ENCODE measurements at regions not wholly inside any gene's neighbourhood (a gene's known extent, or its start where the extent isn't known, plus 50 kb on each side); places are given as distances from the start of the nearest gene placed in this dataset.

- TF ChIP-seq, protein P1, sequence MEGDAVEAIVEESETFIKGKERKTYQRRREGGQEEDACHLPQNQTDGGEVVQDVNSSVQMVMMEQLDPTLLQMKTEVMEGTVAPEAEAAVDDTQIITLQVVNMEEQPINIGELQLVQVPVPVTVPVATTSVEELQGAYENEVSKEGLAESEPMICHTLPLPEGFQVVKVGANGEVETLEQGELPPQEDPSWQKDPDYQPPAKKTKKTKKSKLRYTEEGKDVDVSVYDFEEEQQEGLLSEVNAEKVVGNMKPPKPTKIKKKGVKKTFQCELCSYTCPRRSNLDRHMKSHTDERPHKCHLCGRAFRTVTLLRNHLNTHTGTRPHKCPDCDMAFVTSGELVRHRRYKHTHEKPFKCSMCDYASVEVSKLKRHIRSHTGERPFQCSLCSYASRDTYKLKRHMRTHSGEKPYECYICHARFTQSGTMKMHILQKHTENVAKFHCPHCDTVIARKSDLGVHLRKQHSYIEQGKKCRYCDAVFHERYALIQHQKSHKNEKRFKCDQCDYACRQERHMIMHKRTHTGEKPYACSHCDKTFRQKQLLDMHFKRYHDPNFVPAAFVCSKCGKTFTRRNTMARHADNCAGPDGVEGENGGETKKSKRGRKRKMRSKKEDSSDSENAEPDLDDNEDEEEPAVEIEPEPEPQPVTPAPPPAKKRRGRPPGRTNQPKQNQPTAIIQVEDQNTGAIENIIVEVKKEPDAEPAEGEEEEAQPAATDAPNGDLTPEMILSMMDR (conservative IDR thresholded peaks at IDR 0.05; ENCODE audit: low read depth, low read length): no peak
- H3K4me3 ChIP-seq (ENCODE audit: low read depth, low read length): no peak overlapping the region
- DNase-seq (ENCODE audit: low read depth): no peak
These were observed 60.1 kb upstream of the PRR23E start for GRCh38 chr3:127132876-127133275.

- no peak overlapping the region for H3K4me3 ChIP-seq (ENCODE audit: low read depth, low read length)
- DNase-seq (ENCODE audit: low read depth): no peak
- TF ChIP-seq, protein P1 (conservative IDR thresholded peaks at IDR 0.05; ENCODE audit: low read depth, low read length): no peak
These were observed 59.0 kb upstream of the PRR23E start for GRCh38 chr3:127133971-127134370.

DNA sequence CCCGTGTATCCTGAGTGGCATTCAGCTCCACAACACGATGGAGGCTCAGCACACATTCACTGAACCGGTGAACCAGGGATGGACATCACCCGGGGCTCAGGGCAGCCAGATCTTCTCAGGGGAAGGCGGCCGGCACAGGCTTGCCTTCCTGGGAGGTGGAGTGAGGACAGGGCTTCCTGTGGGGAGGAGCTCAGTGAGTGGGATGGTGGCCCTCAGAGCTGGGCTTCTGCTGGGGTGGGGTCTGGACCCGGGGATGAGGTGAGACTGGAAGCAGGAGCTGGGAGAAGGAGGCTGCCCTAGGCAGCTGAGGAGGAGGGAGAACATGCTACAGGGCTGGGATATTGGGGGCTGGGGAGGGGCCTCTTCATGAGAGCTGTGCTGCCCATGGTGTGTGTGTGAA, 58.5 kb upstream of the PRR23E start:
- TF ChIP-seq, protein P1 (conservative IDR thresholded peaks at IDR 0.05; ENCODE audit: low read depth, low read length): no peak
- no peak for DNase-seq (ENCODE audit: low read depth)
- no peak overlapping the region for H3K4me3 ChIP-seq (ENCODE audit: low read depth, low read length)

DNA sequence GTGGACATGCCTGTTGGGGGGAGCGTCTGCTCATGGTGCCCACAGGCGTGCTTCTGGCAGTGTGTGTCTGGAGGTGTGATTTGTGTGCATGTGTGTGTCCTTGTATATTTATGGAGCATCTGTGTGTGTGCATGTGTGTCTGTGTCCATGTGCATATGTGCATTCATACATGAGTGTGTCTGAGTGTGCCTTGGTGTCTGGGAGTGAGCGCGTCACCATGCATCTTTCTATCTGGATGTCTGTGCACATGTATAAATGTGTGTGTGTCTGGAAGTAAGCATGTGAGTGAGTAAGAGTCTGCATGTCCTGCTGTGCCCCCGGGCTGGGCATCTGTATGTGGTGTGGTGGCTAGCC, 58.1 kb upstream of the PRR23E start:
- TF ChIP-seq, protein P1 (conservative IDR thresholded peaks at IDR 0.05; ENCODE audit: low read depth, low read length): no peak
- no peak overlapping the region for H3K4me3 ChIP-seq (ENCODE audit: low read depth, low read length)
- no peak for DNase-seq (ENCODE audit: low read depth)

DNA sequence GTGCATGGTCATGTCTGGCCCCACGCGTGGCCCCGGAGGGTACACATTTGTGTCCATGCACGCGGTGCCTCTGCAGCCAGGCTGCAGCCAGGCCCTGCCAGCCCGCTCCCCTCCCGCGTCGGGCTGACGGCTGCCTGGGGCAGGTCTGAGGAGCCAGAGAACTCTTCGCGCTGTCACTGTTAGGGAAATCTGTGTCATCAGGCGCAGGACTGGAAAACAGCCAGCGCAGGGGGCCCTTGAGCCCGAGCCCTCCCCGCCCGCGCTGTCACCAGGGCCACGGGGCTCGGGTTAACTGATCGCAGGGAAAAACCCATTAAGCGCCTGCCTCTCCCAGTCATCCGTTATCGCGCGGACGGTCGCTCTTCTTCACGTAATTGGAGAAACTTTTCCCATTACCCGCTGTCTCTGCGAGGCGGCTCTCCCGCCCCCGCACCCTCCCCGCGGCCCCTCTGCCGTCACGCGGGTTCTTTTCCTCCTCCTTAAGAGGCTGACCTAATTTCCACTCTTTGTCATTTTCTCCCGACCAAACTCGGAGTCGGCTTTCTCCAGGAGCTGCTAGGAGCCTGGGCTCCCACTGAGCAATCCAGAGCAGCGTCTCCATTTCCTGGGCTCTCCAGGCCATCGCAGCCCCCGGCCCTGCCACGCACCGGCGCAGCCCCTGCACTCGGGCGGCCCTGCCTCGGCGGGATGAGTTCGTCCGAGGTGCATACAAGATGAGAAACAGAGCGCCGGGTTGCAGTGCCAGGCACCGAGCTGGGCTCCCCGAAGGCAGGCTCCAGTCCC, 57.5 kb upstream of the PRR23E start:
- no peak overlapping the region for H3K4me3 ChIP-seq (ENCODE audit: low read depth, low read length)
- no peak for DNase-seq (ENCODE audit: low read depth)
- TF ChIP-seq, protein P1 (conservative IDR thresholded peaks at IDR 0.05; ENCODE audit: low read depth, low read length): no peak

DNA sequence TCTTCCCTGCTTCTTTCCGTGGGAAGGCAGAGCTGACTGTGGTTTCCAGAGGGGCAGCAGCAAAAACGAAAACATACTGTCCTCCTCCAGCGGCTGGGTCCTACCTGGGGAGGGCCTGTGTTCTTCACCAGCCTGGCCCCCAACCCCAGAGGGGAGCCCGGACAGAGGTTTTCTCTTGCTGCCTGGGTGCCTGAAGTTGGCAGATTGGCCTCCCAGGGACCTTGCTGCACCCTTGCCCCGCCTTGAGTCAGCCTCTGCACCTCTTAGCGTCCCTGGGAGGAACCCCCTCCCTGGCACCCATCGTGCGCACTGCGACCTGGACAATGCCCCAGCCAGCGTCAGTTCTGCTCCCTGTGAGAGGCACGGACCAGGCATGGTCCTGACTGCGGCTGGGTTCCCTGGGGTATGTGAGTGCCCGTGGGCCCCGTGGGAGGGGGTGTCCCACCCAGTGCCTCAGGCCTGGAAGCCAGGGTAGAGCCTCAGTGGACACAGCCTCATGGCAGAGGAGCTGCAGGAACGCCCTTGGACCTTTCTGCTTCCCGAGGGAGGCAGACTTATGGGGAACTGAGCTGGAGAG, 56.8 kb upstream of the PRR23E start:
- TF ChIP-seq, protein P1 (conservative IDR thresholded peaks at IDR 0.05; ENCODE audit: low read depth, low read length): no peak
- H3K4me3 ChIP-seq (ENCODE audit: low read depth, low read length): no peak overlapping the region
- DNase-seq (ENCODE audit: low read depth): no peak

- no peak for DNase-seq (ENCODE audit: low read depth)
- TF ChIP-seq, protein P1 (conservative IDR thresholded peaks at IDR 0.05; ENCODE audit: low read depth, low read length): no peak
- no peak overlapping the region for H3K4me3 ChIP-seq (ENCODE audit: low read depth, low read length)
These were observed 56.2 kb upstream of the PRR23E start for GRCh38 chr3:127136706-127137105.
